ENCODE measurements at regions not wholly inside any gene's neighbourhood (a gene's known extent, or its start where the extent isn't known, plus 50 kb on each side); places are given as distances from the start of the nearest gene placed in this dataset.

DNA sequence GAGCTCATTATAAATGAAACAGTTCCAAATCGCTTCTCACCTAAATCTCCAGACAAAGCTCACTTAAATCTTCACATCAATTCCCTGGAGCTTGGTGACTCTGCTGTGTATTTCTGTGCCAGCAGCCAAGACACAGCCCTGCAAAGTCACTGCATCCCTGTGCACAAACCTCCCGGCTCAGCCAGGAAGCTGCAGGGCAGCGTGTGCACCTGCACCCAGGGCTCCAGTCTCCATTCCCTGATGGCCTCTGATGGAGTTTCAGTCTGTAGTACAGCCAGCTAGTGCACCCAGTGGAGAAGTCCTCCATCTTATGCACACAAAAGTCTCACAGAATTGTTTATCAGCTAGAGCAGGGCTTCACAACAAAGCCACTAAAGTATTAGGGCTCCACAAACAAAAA lies 51.1 kb upstream of the PRSS58 start:
- no peak for DNase-seq

DNA sequence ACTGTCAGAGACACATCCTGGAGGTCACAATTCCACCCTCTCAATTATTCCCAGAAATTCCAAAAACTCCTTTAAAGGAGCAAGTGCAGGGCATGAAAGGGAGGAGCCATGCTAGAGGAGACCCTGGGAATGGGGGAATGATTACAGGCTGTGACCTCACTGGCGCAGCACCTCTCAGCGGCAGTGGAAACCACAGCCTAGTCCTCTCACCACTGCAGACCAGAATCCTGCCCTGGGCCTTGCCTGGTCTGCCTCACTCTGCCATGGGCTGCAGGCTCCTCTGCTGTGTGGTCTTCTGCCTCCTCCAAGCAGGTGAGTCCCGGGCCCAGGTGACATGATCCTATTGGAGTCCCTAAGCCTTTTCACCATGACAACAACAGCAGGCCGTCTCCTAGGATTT lies 50.5 kb upstream of the PRSS58 start:
- DNase-seq: no peak

Data from CD4-positive, alpha-beta T cell treated with Interleukin-15 for 1 hour (primary cell).